ENCODE measurements at regions not wholly inside any gene's neighbourhood (a gene's known extent, or its start where the extent isn't known, plus 50 kb on each side); places are given as distances from the start of the nearest gene placed in this dataset.
"Not testable (repeated sequence)": the region's sequence is repeated elsewhere in the genome, so short reads cannot be mapped to it uniquely, and the experiment has no call there.

GRCh38 chr5:145443366-145443765 is 391.8 kb downstream of the PRELID2 start:
- Histone ChIP-seq H3K27me3 (ENCODE audit: insufficient read depth, low read length, poor library complexity) (no peaks in the 10 kb centered on the region), H3K79me2 (ENCODE audit: insufficient read depth, low read length) (no peaks in the 10 kb centered on the region), H2AFZ (ENCODE audit: low read depth, low read length) (no peak overlapping the region), H4K20me1 (ENCODE audit: insufficient read depth, low read length) (no peaks in the 10 kb centered on the region), H3K36me3 (ENCODE audit: insufficient read depth, low read length) (no peaks in the 10 kb centered on the region), H3K4me3 (ENCODE audit: low read depth in 1 of 2, low read length in 2 of 2) (no peak overlapping the region), H3K4me1 (ENCODE audit: insufficient read depth, low read length) (no peaks in the 10 kb centered on the region), H3K27ac (ENCODE audit: low read length) (no peak overlapping the region), H3K9me3 (ENCODE audit: insufficient read depth, low read length, severe bottlenecking) (no peaks in the 10 kb centered on the region), H3K9ac (ENCODE audit: low read depth, low read length) (no peak overlapping the region), H3K4me2 (ENCODE audit: insufficient read depth, low read length) (no peak overlapping the region)
- DNase-seq (no peak), ATAC-seq (ENCODE audit: insufficient read depth, low read depth) (no peak)
- TF ChIP-seq EZH2 (IDR thresholded peaks at IDR 0.05; ENCODE audit: borderline replicate concordance, low read depth, low read length, severe bottlenecking) (no peak), CTCF (IDR thresholded peaks at IDR 0.05; ENCODE audit: borderline replicate concordance, extremely low read depth, low read length, poor library complexity, severe bottlenecking) (no peak)

DNA sequence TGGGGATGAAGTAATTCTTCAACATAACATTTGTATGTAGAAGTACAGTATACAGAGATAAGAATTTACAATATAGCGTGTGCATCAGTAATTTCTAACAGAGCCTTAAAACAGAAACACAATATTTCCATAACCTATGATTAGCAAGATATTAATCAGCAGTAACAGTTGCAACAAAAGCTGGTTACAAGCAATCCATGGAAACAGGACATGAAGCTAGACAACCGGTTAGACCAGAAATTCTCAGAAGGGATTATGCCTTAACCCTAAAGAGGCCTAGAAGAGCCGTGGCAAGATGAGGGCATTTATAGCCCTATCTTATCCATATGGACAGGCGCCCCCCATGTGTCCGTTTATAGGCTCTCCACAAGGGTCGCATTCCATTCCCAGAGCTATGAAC is 392.5 kb downstream of the PRELID2 start:
- H3K36me3 ChIP-seq (ENCODE audit: insufficient read depth, low read length); H3K79me2 ChIP-seq (ENCODE audit: insufficient read depth, low read length); H3K4me1 ChIP-seq (ENCODE audit: insufficient read depth, low read length); H3K27ac ChIP-seq (ENCODE audit: low read length); H2AFZ ChIP-seq (ENCODE audit: low read depth, low read length); H3K27me3 ChIP-seq (ENCODE audit: insufficient read depth, low read length, poor library complexity); H3K4me2 ChIP-seq (ENCODE audit: insufficient read depth, low read length); ATAC-seq (ENCODE audit: insufficient read depth, low read depth); H3K4me3 ChIP-seq (ENCODE audit: low read depth in 1 of 2, low read length in 2 of 2); H4K20me1 ChIP-seq (ENCODE audit: insufficient read depth, low read length); DNase-seq; H3K9ac ChIP-seq (ENCODE audit: low read depth, low read length); H3K9me3 ChIP-seq (ENCODE audit: insufficient read depth, low read length, severe bottlenecking): not testable (repeated sequence)

GRCh38 chr5:145441228-145441627 is 393.9 kb downstream of the PRELID2 start:
- Histone ChIP-seq H3K27me3 (ENCODE audit: insufficient read depth, low read length, poor library complexity) (no peaks in the 10 kb centered on the region), H3K4me2 (ENCODE audit: insufficient read depth, low read length) (no peak overlapping the region), H3K4me3 (ENCODE audit: low read depth in 1 of 2, low read length in 2 of 2) (no peak overlapping the region), H3K79me2 (ENCODE audit: insufficient read depth, low read length) (no peaks in the 10 kb centered on the region), H3K9me3 (ENCODE audit: insufficient read depth, low read length, severe bottlenecking) (no peaks in the 10 kb centered on the region), H3K9ac (ENCODE audit: low read depth, low read length) (no peak overlapping the region), H3K36me3 (ENCODE audit: insufficient read depth, low read length) (no peaks in the 10 kb centered on the region), H3K27ac (ENCODE audit: low read length) (no peak overlapping the region), H3K4me1 (ENCODE audit: insufficient read depth, low read length) (no peaks in the 10 kb centered on the region), H2AFZ (ENCODE audit: low read depth, low read length) (no peak overlapping the region), H4K20me1 (ENCODE audit: insufficient read depth, low read length) (no peaks in the 10 kb centered on the region)
- TF ChIP-seq CTCF (IDR thresholded peaks at IDR 0.05; ENCODE audit: borderline replicate concordance, extremely low read depth, low read length, poor library complexity, severe bottlenecking) (no peak), EZH2 (IDR thresholded peaks at IDR 0.05; ENCODE audit: borderline replicate concordance, low read depth, low read length, severe bottlenecking) (no peak)
- no peak for DNase-seq
- no peak for ATAC-seq (ENCODE audit: insufficient read depth, low read depth)

GRCh38 chr5:145437627-145438026 is 397.5 kb downstream of the PRELID2 start:
- Histone ChIP-seq H3K79me2 (ENCODE audit: insufficient read depth, low read length) (no peaks in the 10 kb centered on the region), H2AFZ (ENCODE audit: low read depth, low read length) (no peak overlapping the region), H3K36me3 (ENCODE audit: insufficient read depth, low read length) (no peaks in the 10 kb centered on the region), H3K27ac (ENCODE audit: low read length) (no peak overlapping the region), H3K4me2 (ENCODE audit: insufficient read depth, low read length) (no peak overlapping the region), H4K20me1 (ENCODE audit: insufficient read depth, low read length) (no peaks in the 10 kb centered on the region), H3K9me3 (ENCODE audit: insufficient read depth, low read length, severe bottlenecking) (no peaks in the 10 kb centered on the region), H3K27me3 (ENCODE audit: insufficient read depth, low read length, poor library complexity) (no peaks in the 10 kb centered on the region), H3K9ac (ENCODE audit: low read depth, low read length) (no peak overlapping the region), H3K4me1 (ENCODE audit: insufficient read depth, low read length) (no peaks in the 10 kb centered on the region), H3K4me3 (ENCODE audit: low read depth in 1 of 2, low read length in 2 of 2) (no peak overlapping the region)
- ATAC-seq (ENCODE audit: insufficient read depth, low read depth): no peak
- no peak for DNase-seq
- TF ChIP-seq CTCF (IDR thresholded peaks at IDR 0.05; ENCODE audit: borderline replicate concordance, extremely low read depth, low read length, poor library complexity, severe bottlenecking) (no peak), EZH2 (IDR thresholded peaks at IDR 0.05; ENCODE audit: borderline replicate concordance, low read depth, low read length, severe bottlenecking) (no peak)
